NCI-H1436 (cell line): ENCODE measurements at regions not wholly inside any gene's neighbourhood (a gene's known extent, or its start where the extent isn't known, plus 50 kb on each side); places are given as distances from the start of the nearest gene placed in this dataset.

ENCODE experiments used
- DNase-seq: peaks from one replicate; lab custom pipeline; 2025; lab: John Stamatoyannopoulos, UW

GRCh38 chr9:89554307-89555035 is 50.3 kb upstream of the GADD45G start:
- DNase-seq = no peak

- no peak for DNase-seq
These were observed 51.3 kb upstream of the GADD45G start for GRCh38 chr9:89553451-89554010.

GRCh38 chr9:89550346-89550927 is 52.5 kb upstream of the SEMA4D start:
- no peak for DNase-seq

GRCh38 chr9:89549031-89549644 is 51.2 kb upstream of the SEMA4D start:
- DNase-seq = peak; percentile 45

GRCh38 chr9:89548071-89548638 is 50.2 kb upstream of the SEMA4D start:
- DNase-seq = no peak
